ENCODE measurements at regions not wholly inside any gene's neighbourhood (a gene's known extent, or its start where the extent isn't known, plus 50 kb on each side); places are given as distances from the start of the nearest gene placed in this dataset.
A peak's percentile ranks its signal among the peaks of the same experiment; 100 is the strongest.

DNA sequence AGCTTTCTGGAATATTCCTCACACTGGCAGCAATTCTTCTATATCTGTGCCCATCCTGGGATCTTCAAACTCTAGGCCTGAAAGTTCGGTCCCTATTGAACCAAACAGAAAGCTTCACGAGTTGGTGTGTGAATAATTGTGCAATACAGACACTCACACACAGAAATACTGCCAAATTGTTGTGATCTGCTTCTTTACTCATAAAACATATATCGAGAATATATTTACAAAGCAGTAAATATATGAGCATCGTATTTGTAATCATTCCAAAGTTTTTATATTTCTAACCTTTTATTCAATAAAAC lies 56.6 kb upstream of the BEX4 start:
- no peaks in the 10 kb centered on the region for H3K4me1 Mint-ChIP-seq
- no peak overlapping the region for H3K27ac Mint-ChIP-seq
- no peaks in the 10 kb centered on the region for H3K9me3 Mint-ChIP-seq
- DNase-seq (no peak), ATAC-seq (no peak)
- H3K4me3 Mint-ChIP-seq = no peak overlapping the region
- H3K36me3 Mint-ChIP-seq (ENCODE audit: low read depth) = no peaks in the 10 kb centered on the region
- H3K27me3 Mint-ChIP-seq = no peaks in the 10 kb centered on the region

DNA sequence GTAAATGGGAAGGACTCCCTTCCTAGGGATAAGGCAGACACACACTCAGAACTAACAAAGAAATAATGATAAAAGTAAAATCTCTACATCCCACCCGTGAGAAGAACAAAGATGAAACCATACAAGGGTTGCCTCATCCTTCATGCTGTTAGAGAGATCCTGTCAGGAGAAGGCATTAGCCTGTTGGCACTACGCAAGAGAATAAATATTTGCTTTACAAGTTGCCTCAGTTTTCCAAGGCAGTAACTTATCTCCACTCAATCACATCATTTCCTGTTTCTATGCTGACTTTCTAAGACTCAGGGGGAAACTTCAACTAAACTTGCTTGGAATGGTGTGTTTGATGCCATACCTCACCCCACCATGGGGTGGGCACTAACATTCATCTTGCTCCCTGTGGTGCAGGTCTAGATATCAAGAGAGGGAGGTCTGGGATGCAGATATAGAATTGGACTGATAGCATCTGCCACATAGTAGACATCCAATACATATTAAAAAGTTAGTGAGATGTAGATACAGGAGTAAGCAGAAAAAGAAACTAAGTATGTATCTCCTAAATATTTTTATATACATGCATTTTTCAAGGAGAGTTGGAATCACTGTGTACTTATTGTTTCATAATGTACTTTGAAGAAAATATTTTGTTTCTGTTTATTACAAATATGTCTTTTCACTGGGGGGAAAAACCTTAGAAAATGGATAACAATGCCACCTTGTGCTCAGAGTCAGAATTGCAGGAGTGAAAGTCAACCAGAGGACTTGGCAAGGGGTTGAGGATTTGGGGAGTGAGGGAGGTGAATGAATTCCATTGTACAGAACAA lies 57.2 kb upstream of the BEX4 start:
- Mint-ChIP-seq H3K36me3 (ENCODE audit: low read depth) (no peaks in the 10 kb centered on the region), H3K27ac (no peak overlapping the region), H3K4me1 (no peaks in the 10 kb centered on the region), H3K27me3 (no peaks in the 10 kb centered on the region), H3K4me3 (no peak overlapping the region), H3K9me3 (no peaks in the 10 kb centered on the region)
- ATAC-seq (no peak), DNase-seq (peak; percentile 8)

DNA sequence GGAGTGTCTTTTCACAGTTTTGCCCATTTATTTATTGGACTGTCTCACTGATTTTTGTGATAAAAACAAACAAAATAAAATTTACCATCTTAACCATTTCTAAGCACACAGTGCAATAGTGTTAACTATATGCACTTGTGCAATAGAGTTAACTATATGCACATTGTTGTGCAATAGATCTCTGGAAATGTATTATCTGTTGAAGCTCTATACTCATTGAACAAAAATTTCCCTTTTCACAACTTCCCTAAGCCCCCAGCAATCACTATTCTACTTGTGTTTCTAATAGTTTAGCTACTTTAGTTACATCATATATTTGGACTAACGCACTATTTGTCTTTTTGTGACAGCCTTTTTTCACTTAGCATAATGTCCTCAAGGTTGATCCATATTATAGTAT lies 59.7 kb upstream of the BEX4 start:
- no peaks in the 10 kb centered on the region for H3K36me3 Mint-ChIP-seq (ENCODE audit: low read depth)
- H3K27ac Mint-ChIP-seq = no peak overlapping the region
- H3K4me3 Mint-ChIP-seq = no peak overlapping the region
- ATAC-seq (no peak), DNase-seq (no peak)
- peaks cover 7% of the 10 kb centered on the region for H3K4me1 Mint-ChIP-seq
- peaks cover 3% of the 10 kb centered on the region for H3K27me3 Mint-ChIP-seq
- no peaks in the 10 kb centered on the region for H3K9me3 Mint-ChIP-seq

- Mint-ChIP-seq H3K27me3 (peaks cover 6% of the 10 kb centered on the region), H3K4me3 (no peak overlapping the region), H3K9me3 (no peaks in the 10 kb centered on the region), H3K27ac (no peak overlapping the region), H3K36me3 (ENCODE audit: low read depth) (no peaks in the 10 kb centered on the region), H3K4me1 (peaks cover 7% of the 10 kb centered on the region)
- DNase-seq (no peak), ATAC-seq (no peak)
Observed at GRCh38 chrX:103153661-103154060, 60.7 kb upstream of the NXF3 start.

DNA sequence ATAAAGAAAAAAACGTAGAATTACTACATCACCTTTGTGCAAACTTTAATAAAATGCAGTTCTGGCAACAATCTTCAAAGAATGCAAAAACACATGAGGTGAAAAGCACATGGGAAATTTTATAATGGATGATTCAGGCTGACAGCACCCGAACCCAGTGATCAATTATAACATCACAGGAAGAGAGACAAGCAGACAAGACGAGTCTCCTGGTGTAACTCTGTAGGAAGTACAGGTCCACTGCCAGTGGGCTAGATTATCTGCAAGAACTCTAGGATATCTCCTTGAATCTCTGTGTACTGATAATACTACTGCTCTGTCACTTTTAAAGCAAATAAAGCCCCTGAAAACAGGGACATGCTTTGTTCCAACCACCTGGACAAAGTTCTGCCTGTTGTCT lies 58.9 kb upstream of the NXF3 start:
- Mint-ChIP-seq H3K9me3 (no peaks in the 10 kb centered on the region), H3K4me1 (peaks cover 8% of the 10 kb centered on the region), H3K27me3 (peaks cover 6% of the 10 kb centered on the region), H3K36me3 (ENCODE audit: low read depth) (no peaks in the 10 kb centered on the region), H3K27ac (no peak overlapping the region), H3K4me3 (no peak overlapping the region)
- ATAC-seq = no peak
- DNase-seq = no peak

- H3K4me3 Mint-ChIP-seq = no peak overlapping the region
- peaks cover 6% of the 10 kb centered on the region for H3K27me3 Mint-ChIP-seq
- no peaks in the 10 kb centered on the region for H3K36me3 Mint-ChIP-seq (ENCODE audit: low read depth)
- H3K4me1 Mint-ChIP-seq = peaks cover 8% of the 10 kb centered on the region
- H3K9me3 Mint-ChIP-seq = no peaks in the 10 kb centered on the region
- ATAC-seq = no peak
- DNase-seq = no peak
- H3K27ac Mint-ChIP-seq = no peak overlapping the region
Observed at GRCh38 chrX:103149652-103150051, 56.7 kb upstream of the NXF3 start.

DNA sequence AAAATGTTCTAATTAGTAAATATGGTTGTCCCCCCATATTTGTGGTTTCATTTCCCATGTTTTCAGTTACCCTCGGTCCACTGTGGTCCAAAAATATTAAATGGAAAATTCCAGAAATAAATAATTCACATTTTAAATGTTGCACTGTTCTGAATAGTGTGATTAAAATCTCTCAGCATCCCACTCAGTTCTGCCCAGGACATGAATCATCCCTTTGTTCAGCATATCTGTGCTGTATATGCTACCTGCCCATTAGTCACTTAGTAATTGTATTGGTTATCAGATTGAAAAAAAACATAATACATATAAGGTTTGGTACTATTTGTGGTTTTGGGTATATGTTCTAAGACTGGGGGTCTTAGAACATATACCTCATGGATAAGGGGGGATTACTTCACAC lies 55.1 kb upstream of the NXF3 start:
- DNase-seq (no peak), ATAC-seq (no peak)
- no peaks in the 10 kb centered on the region for H3K36me3 Mint-ChIP-seq (ENCODE audit: low read depth)
- no peaks in the 10 kb centered on the region for H3K9me3 Mint-ChIP-seq
- no peak overlapping the region for H3K27ac Mint-ChIP-seq
- no peak overlapping the region for H3K4me3 Mint-ChIP-seq
- peaks cover 6% of the 10 kb centered on the region for H3K27me3 Mint-ChIP-seq
- peaks cover 8% of the 10 kb centered on the region for H3K4me1 Mint-ChIP-seq

All from activated naive CD8-positive, alpha-beta T cell treated with anti-CD3 and anti-CD28 coated beads, Interleukin-2, amount 50 U/mL, for 24 hours (primary cell).